ENCODE measurements at regions not wholly inside any gene's neighbourhood (a gene's known extent, or its start where the extent isn't known, plus 50 kb on each side); places are given as distances from the start of the nearest gene placed in this dataset.

GRCh38 chr11:127588431-127588830 is 587.9 kb upstream of the KIRREL3 start:
- intact Hi-C loops (cut with DNase I): no loop called here
- DNase-seq (ENCODE audit: low spot score): no peak

GRCh38 chr11:127587511-127587910 is 586.9 kb upstream of the KIRREL3 start:
- intact Hi-C loops (cut with DNase I): no loop called here
- DNase-seq (ENCODE audit: low spot score): no peak

GRCh38 chr11:127576210-127576609 is 575.6 kb upstream of the KIRREL3 start:
- DNase-seq (ENCODE audit: low spot score): no peak
- intact Hi-C loops (cut with DNase I): no loop called here

- DNase-seq (ENCODE audit: low spot score): no peak
- intact Hi-C loops (cut with DNase I): no loop called here
Measured at GRCh38 chr11:127574478-127574877, 573.9 kb upstream of the KIRREL3 start.

- intact Hi-C loops (cut with DNase I): no loop called here
- no peak for DNase-seq (ENCODE audit: low spot score)
Measured at GRCh38 chr11:127568891-127569290, 568.3 kb upstream of the KIRREL3 start.

- intact Hi-C loops (cut with DNase I): no loop called here
- DNase-seq (ENCODE audit: low spot score): no peak
Measured at GRCh38 chr11:127567237-127567932, 566.8 kb upstream of the KIRREL3 start.

GRCh38 chr11:127564810-127565209 is 564.2 kb upstream of the KIRREL3 start:
- no peak for DNase-seq (ENCODE audit: low spot score)
- intact Hi-C loops (cut with DNase I): no loop called here

- DNase-seq (ENCODE audit: low spot score): no peak
Measured at GRCh38 chr11:127559978-127560377, 559.4 kb upstream of the KIRREL3 start.

GRCh38 chr11:127552446-127552845 is 551.9 kb upstream of the KIRREL3 start:
- intact Hi-C loops (cut with DNase I): no loop called here
- DNase-seq (ENCODE audit: low spot score): no peak

More at GRCh38 chr11:127559978-127560377, 559.4 kb upstream of the KIRREL3 start:
- intact Hi-C loops (cut with DNase I): no loop called here

GRCh38 chr11:127531167-127531566 is 530.6 kb upstream of the KIRREL3 start:
- no peak for DNase-seq (ENCODE audit: low spot score)
- intact Hi-C loops (cut with DNase I): no loop called here

- DNase-seq (ENCODE audit: low spot score): no peak
- intact Hi-C loops (cut with DNase I): no loop called here
Measured at GRCh38 chr11:127528297-127528696, 527.7 kb upstream of the KIRREL3 start.

- intact Hi-C loops (cut with DNase I): no loop called here
- no peak for DNase-seq (ENCODE audit: low spot score)
Measured at GRCh38 chr11:127524618-127525017, 524.0 kb upstream of the KIRREL3 start.

- DNase-seq (ENCODE audit: low spot score): no peak
- intact Hi-C loops (cut with DNase I): no loop called here
Measured at GRCh38 chr11:127521413-127521812, 520.8 kb upstream of the KIRREL3 start.

GRCh38 chr11:127507851-127508250 is 507.3 kb upstream of the KIRREL3 start:
- intact Hi-C loops (cut with DNase I): no loop called here
- no peak for DNase-seq (ENCODE audit: low spot score)

GRCh38 chr11:127506647-127507046 is 506.1 kb upstream of the KIRREL3 start:
- DNase-seq (ENCODE audit: low spot score): no peak
- intact Hi-C loops (cut with DNase I): no loop called here

- DNase-seq (ENCODE audit: low spot score): no peak
- intact Hi-C loops (cut with DNase I): no loop called here
Measured at GRCh38 chr11:127506126-127506525, 505.6 kb upstream of the KIRREL3 start.

GRCh38 chr11:127496165-127496564 is 495.6 kb upstream of the KIRREL3 start:
- intact Hi-C loops (cut with DNase I): no loop called here
- no peak for DNase-seq (ENCODE audit: low spot score)

- DNase-seq (ENCODE audit: low spot score): no peak
- intact Hi-C loops (cut with DNase I): no loop called here
Measured at GRCh38 chr11:127493330-127494022, 492.9 kb upstream of the KIRREL3 start.

- intact Hi-C loops (cut with DNase I): no loop called here
- DNase-seq (ENCODE audit: low spot score): no peak
Measured at GRCh38 chr11:127492029-127492428, 491.5 kb upstream of the KIRREL3 start.

GRCh38 chr11:127491589-127491988 is 491.0 kb upstream of the KIRREL3 start:
- DNase-seq (ENCODE audit: low spot score): no peak
- intact Hi-C loops (cut with DNase I): no loop called here

GRCh38 chr11:127490896-127491295 is 490.3 kb upstream of the KIRREL3 start:
- no peak for DNase-seq (ENCODE audit: low spot score)
- intact Hi-C loops (cut with DNase I): no loop called here
